ENCODE measurements at regions not wholly inside any gene's neighbourhood (a gene's known extent, or its start where the extent isn't known, plus 50 kb on each side); places are given as distances from the start of the nearest gene placed in this dataset.

- TF ChIP-seq, protein P1, sequence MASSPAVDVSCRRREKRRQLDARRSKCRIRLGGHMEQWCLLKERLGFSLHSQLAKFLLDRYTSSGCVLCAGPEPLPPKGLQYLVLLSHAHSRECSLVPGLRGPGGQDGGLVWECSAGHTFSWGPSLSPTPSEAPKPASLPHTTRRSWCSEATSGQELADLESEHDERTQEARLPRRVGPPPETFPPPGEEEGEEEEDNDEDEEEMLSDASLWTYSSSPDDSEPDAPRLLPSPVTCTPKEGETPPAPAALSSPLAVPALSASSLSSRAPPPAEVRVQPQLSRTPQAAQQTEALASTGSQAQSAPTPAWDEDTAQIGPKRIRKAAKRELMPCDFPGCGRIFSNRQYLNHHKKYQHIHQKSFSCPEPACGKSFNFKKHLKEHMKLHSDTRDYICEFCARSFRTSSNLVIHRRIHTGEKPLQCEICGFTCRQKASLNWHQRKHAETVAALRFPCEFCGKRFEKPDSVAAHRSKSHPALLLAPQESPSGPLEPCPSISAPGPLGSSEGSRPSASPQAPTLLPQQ (tag by site-specific recombination; IDR thresholded peaks at IDR 0.05), result no peak
- TF ChIP-seq ZSCAN16 (tag by site-specific recombination; IDR thresholded peaks at IDR 0.05), result no peak
- no peak for TF ChIP-seq ZNF544 (tag by site-specific recombination; IDR thresholded peaks at IDR 0.05)
- TF ChIP-seq, protein P2, sequence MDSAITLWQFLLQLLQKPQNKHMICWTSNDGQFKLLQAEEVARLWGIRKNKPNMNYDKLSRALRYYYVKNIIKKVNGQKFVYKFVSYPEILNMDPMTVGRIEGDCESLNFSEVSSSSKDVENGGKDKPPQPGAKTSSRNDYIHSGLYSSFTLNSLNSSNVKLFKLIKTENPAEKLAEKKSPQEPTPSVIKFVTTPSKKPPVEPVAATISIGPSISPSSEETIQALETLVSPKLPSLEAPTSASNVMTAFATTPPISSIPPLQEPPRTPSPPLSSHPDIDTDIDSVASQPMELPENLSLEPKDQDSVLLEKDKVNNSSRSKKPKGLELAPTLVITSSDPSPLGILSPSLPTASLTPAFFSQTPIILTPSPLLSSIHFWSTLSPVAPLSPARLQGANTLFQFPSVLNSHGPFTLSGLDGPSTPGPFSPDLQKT (IDR thresholded peaks at IDR 0.05; ENCODE audit: borderline replicate concordance, low read depth, low read length), result no peak
- no peak for TF ChIP-seq INSM2 (tag by site-specific recombination; IDR thresholded peaks at IDR 0.05)
- no peak for TF ChIP-seq SP7 (tag by site-specific recombination; IDR thresholded peaks at IDR 0.05)
- no peak for TF ChIP-seq ZNF623 (tag by site-specific recombination; IDR thresholded peaks at IDR 0.05)
- TF ChIP-seq ZNF777 (tag by site-specific recombination; IDR thresholded peaks at IDR 0.05; ENCODE audit: borderline replicate concordance), result no peak
- TF ChIP-seq, protein P3, sequence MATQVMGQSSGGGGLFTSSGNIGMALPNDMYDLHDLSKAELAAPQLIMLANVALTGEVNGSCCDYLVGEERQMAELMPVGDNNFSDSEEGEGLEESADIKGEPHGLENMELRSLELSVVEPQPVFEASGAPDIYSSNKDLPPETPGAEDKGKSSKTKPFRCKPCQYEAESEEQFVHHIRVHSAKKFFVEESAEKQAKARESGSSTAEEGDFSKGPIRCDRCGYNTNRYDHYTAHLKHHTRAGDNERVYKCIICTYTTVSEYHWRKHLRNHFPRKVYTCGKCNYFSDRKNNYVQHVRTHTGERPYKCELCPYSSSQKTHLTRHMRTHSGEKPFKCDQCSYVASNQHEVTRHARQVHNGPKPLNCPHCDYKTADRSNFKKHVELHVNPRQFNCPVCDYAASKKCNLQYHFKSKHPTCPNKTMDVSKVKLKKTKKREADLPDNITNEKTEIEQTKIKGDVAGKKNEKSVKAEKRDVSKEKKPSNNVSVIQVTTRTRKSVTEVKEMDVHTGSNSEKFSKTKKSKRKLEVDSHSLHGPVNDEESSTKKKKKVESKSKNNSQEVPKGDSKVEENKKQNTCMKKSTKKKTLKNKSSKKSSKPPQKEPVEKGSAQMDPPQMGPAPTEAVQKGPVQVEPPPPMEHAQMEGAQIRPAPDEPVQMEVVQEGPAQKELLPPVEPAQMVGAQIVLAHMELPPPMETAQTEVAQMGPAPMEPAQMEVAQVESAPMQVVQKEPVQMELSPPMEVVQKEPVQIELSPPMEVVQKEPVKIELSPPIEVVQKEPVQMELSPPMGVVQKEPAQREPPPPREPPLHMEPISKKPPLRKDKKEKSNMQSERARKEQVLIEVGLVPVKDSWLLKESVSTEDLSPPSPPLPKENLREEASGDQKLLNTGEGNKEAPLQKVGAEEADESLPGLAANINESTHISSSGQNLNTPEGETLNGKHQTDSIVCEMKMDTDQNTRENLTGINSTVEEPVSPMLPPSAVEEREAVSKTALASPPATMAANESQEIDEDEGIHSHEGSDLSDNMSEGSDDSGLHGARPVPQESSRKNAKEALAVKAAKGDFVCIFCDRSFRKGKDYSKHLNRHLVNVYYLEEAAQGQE (tag by site-specific recombination; IDR thresholded peaks at IDR 0.05), result no peak
- no peak for TF ChIP-seq OVOL3 (tag by site-specific recombination; IDR thresholded peaks at IDR 0.05)
- TF ChIP-seq ZNF274 (IDR thresholded peaks at IDR 0.05; ENCODE audit: low read length), result no peak
- no peak for TF ChIP-seq ZNF274 (tag by site-specific recombination; IDR thresholded peaks at IDR 0.05; ENCODE audit: borderline replicate concordance)
- TF ChIP-seq, protein P4, sequence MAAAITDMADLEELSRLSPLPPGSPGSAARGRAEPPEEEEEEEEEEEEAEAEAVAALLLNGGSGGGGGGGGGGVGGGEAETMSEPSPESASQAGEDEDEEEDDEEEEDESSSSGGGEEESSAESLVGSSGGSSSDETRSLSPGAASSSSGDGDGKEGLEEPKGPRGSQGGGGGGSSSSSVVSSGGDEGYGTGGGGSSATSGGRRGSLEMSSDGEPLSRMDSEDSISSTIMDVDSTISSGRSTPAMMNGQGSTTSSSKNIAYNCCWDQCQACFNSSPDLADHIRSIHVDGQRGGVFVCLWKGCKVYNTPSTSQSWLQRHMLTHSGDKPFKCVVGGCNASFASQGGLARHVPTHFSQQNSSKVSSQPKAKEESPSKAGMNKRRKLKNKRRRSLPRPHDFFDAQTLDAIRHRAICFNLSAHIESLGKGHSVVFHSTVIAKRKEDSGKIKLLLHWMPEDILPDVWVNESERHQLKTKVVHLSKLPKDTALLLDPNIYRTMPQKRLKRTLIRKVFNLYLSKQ (tag by site-specific recombination; IDR thresholded peaks at IDR 0.05; ENCODE audit: borderline replicate concordance), result no peak
Observed at GRCh38 chr16:16867973-16868372, 489.0 kb downstream of the NPIPA7 start (continued).

- CTCF ChIA-PET, result no interaction called here
- no peak for TF ChIP-seq ZNF302 (tag by site-specific recombination; IDR thresholded peaks at IDR 0.05; ENCODE audit: low read depth)
- TF ChIP-seq ZNF174 (tag by site-specific recombination; IDR thresholded peaks at IDR 0.05), result no peak
- TF ChIP-seq ZNF623 (tag by site-specific recombination; IDR thresholded peaks at IDR 0.05), result no peak
- TF ChIP-seq ZNF473 (tag by site-specific recombination; IDR thresholded peaks at IDR 0.05), result no peak
- no peak for TF ChIP-seq ZSCAN5A (tag by site-specific recombination; IDR thresholded peaks at IDR 0.05)
- TF ChIP-seq ZNF157 (tag by site-specific recombination; IDR thresholded peaks at IDR 0.05), result no peak
- no peak for TF ChIP-seq ZNF133 (tag by site-specific recombination; IDR thresholded peaks at IDR 0.05)
- TF ChIP-seq, protein P5, sequence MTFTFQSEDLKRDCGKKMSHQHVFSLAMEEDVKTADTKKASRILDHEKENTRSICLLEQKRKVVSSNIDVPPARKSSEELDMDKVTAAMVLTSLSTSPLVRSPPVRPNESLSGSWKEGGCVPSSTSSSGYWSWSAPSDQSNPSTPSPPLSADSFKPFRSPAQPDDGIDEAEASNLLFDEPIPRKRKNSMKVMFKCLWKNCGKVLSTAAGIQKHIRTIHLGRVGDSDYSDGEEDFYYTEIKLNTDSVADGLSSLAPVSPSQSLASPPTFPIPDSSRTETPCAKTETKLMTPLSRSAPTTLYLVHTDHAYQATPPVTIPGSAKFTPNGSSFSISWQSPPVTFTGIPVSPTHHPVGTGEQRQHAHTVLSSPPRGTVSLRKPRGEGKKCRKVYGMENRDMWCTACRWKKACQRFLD (tag by site-specific recombination; IDR thresholded peaks at IDR 0.05), result no peak
- TF ChIP-seq ZNF274 (IDR thresholded peaks at IDR 0.05; ENCODE audit: low read length), result no peak
- no peak for TF ChIP-seq ZNF274 (tag by site-specific recombination; IDR thresholded peaks at IDR 0.05; ENCODE audit: borderline replicate concordance)
- no peak overlapping the region for H3K27ac ChIP-seq (ENCODE audit: extremely low read depth, low read depth, low read length)
Observed at GRCh38 chr16:16868727-16869126, 489.8 kb downstream of the NPIPA7 start.

More at GRCh38 chr16:16868727-16869126, 489.8 kb downstream of the NPIPA7 start:
- no peak overlapping the region for H3K4me3 ChIP-seq (ENCODE audit: low read depth, low read length)
- POLR2A ChIA-PET, result no interaction called here
- H3K4me1 ChIP-seq (ENCODE audit: control insufficient read depth, insufficient read depth, low read length), result no peaks in the 10 kb centered on the region
- H3K9me3 ChIP-seq (ENCODE audit: control insufficient read depth, insufficient read depth, low read depth, low read length), result no peaks in the 10 kb centered on the region
- H3K36me3 ChIP-seq (ENCODE audit: control insufficient read depth in 2 of 2, insufficient read depth in 1 of 2, low read length in 2 of 2), result no peaks in the 10 kb centered on the region

Measured in HEK293 (cell line).